ENCODE measurements at regions not wholly inside any gene's neighbourhood (a gene's known extent, or its start where the extent isn't known, plus 50 kb on each side); places are given as distances from the start of the nearest gene placed in this dataset.
A peak's percentile ranks its signal among the peaks of the same experiment; 100 is the strongest.
"Not testable (repeated sequence)": the region's sequence is repeated elsewhere in the genome, so short reads cannot be mapped to it uniquely, and the experiment has no call there.

DNA sequence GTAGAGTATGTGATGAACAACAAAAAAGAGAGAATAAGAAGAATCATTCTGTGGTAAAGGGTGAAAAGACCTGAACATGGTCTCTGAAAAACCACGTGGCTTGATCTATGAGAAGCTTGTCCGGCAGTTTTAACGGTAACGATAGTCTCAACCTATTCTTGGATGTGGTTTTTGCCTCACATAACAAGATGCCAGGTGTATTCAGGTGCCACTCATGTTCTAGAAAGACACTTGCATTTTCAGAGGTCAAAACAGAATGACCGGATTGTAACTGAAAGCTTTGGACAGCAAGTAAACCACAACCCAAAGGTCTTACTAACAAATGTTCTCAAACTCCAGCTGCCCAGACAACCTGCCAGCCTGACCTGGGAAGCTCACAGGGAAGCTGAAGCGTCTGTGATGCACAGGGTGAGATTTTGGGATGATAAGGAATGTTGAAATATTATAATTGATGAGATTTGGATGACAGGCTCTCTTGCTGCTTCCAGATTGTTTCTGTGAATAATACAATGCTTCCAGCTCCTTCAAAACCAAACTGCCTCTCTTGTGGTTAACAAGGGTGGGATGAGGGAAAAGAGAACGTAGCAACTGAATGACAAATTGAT, 137.4 kb upstream of the GRB10 start:
- DNase-seq (ENCODE audit: extremely low read depth, low read depth) = no peak

DNA sequence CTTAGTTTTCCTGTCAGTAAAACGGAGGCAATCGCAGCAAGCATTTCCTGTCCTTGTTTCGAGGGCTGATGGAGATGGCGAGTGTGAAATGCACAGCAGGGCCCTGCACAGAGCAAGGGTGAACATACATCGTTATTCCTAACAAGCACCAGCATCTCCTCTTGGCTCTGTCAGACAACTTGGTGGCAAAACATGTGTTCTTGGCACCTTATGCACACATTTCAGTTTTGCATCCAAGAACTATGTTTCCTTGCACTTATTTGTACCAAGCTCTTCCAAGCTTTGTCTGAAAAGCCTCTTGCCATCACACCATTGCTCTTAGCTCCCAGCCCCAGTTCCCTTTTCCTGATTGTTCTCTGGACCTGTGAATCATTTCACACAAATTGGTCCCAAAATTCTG, 132.9 kb upstream of the GRB10 start:
- DNase-seq (ENCODE audit: extremely low read depth, low read depth) = no peak

DNA sequence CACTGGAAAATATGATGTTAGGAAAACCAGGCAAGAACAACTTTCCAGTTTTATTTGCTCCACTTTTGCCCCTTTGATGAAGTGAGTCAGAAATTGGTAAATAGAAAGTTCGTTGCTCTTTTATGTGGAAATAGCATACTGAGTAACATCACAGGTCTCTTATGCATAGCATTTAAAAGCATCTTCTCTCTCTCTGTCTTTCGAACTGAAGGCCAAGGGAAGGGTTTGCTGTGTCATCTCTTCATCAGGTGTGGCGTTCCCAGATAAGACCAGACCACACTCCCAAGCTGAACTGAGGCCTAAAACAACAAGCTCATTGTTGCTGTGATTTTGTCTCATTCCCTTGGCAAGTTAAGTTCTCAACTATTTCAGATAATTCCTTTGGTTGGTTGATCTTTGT, 131.8 kb upstream of the GRB10 start:
- no peak for DNase-seq (ENCODE audit: extremely low read depth, low read depth)

DNA sequence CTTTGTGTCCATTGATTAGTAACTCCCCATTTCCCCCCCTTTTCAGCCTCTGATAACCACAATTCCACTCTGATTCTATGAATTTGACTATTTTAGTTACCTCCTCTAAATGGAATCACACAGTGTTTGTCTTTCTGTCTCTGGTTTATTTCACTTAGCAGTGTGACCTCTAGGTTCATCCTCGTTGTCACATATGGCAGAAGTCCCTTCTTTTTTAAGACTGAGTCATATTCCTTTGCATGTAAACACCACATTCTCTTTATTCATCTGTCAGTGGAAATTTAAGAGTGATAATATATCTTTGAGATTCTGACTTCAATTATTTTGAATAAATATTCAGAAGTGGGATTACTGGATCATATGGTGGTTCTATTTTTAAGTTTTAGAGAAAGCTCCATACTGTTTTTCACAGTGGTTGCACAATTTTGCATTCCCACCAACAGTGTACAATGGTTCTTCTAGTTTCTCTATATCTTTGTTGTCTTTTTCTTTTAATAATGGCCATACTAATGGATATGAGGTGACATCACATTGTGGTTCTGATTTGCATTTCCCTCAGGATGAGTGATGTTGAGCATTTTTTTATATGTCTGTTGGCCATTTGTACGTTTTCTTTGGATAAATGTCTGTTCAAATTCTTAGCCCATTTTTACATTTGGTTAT, 126.1 kb upstream of the GRB10 start:
- DNase-seq (ENCODE audit: extremely low read depth, low read depth) = no peak

DNA sequence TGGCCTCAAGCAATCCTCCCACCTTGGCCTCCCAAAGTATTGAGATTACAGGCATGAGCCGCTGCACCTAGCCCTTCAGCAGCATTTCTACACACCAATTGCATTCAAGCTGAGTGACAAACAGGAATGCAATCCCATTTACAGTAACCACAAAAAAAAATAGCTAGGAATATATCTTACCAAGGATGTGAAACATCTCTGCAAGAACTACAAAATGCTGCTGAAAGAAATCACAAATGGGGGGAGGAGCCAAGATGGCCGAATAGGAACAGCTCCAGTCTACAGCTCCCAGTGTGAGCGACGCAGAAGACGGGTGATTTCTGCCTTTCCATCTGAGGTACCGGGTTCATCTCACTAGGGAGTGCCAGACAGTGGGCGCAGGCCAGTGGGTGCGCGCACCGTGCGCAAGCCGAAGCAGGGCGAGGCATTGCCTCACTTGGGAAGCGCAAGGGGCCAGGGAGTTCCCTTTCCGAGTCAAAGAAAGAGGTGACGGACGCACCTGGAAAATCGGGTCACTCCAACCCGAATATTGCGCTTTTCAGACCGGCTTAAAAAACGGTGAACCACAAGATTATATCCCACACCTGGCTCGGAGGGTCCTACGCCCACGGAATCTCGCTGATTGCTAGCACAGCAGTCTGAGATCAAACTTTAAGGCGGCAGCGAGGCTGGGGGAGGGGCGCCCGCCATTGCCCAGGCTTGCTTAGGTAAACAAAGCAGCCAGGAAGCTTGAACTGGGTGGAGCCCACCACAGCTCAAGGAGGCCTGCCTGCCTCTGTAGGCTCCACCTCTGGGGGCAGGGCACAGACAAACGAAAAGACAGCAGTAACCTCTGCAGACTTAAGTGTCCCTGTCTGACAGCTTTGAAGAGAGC, 116.1 kb upstream of the GRB10 start:
- not testable (repeated sequence) for DNase-seq (ENCODE audit: extremely low read depth, low read depth)

DNA sequence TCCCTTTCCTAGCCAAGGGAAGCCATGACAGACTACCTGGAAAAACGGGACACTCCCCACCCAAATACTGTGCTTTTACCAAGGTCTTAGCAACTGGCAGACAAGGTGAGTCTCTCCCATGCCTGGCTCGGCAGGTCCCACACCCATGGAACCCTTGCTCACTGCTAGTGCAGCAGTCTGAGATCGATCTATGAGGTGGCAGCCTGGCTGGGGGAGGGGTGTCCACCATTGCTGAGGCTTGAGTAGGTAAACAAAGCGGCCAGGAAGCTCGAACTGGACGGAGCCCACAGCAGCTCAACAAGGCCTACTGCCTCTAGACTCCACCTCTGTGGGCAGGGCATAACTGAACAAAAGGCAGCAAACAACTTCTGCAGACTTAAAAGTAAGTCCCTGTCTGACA, 104.4 kb upstream of the GRB10 start:
- DNase-seq (ENCODE audit: extremely low read depth, low read depth) = not testable (repeated sequence)

DNA sequence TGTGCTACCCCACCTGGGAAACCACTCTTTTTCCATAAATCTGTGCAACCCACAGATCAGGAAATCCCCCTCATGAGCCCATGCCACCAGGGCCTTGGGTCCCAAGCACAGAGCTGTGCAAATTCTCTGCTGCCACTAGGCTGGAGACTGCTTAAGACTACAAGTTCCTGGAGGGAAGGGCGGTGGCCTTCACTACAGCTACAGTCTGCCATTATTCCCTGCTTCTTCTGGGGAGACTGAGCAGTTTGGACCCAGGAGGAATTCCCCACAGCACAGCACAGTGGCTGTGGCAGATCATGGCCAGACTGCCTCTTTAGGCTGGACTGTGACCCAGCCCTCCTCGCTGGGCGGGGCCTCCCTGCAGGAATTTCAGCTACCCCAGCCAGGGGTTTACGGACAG, 89.7 kb upstream of the GRB10 start:
- no peak for DNase-seq (ENCODE audit: extremely low read depth, low read depth)

DNA sequence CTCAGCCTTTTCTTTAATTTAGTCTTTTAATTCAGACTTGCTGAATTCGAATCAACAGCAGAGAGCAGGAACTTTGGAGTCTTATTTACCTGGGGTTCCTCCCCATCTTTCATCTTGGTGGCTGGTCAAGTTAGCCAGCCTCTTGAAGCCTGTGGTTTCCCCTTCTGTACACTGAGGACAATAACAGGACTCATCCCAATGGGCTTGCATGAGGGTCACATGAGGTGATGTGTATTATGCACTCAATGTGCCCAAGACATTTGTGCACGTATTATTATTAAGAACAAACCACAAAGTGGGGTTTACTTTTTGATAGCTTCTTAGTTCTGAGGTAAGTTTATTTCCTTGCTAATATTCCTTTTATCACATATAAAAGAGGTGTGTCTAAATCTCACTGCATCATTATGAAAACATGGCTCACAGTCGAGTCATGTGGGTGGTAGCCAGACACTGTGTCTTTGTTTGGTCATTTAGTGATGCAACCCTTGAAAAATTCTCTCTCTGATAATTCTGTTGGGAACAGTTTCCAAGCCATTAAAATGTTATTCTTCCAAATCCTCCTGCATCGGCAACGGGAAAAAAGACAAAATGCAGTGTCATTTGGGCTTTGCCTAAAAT, 86.5 kb upstream of the GRB10 start:
- peak; percentile 38 for DNase-seq (ENCODE audit: extremely low read depth, low read depth)

DNA sequence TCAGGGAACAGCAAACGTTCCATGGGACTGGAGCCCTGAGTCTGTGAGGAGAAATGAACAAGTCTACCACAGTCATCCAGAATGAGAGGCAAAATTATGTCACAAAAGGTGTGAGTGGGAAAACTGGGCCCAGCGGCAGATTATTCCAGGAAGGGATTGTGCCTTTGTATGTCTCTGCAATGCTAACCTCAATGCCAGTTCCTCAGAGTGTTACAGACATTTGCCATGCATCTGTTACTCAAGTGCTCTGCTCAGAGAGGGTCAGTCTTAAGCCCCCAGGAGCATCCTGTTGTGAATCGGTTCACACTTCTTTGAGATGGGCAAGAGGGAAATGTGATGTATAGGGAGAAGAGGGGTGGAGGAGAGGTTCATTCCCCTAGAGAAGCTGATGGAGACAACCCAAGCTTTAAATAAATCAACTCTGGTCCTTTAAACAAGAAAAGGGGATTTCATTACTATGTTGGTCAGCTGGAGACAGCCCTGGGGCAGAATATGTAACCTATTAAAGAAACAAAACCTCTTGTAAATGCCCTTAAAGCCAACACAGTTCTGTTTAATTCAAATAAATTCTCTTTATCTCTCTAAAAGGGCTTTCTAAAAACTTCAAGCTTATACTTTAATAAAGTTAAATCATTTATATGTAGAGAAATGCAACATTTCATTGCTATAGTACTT, 85.9 kb upstream of the GRB10 start:
- DNase-seq (ENCODE audit: extremely low read depth, low read depth) = no peak

DNA sequence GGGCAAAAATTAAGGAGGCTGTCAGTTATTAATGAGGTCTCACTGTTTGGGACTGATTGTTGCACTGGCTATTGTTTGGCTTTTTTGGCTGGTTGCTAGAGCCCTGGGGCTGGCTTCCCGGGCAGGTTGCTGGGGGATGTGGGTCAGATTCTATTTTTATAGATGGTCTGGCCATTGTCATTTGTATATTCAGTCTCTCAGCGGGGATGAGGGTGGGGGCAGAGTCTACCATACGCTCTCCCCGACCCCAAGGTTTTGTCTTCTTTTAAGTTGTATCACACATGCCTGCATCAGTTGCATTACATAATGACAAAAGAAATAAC, 84.3 kb upstream of the GRB10 start:
- no peak for DNase-seq (ENCODE audit: extremely low read depth, low read depth)

DNA sequence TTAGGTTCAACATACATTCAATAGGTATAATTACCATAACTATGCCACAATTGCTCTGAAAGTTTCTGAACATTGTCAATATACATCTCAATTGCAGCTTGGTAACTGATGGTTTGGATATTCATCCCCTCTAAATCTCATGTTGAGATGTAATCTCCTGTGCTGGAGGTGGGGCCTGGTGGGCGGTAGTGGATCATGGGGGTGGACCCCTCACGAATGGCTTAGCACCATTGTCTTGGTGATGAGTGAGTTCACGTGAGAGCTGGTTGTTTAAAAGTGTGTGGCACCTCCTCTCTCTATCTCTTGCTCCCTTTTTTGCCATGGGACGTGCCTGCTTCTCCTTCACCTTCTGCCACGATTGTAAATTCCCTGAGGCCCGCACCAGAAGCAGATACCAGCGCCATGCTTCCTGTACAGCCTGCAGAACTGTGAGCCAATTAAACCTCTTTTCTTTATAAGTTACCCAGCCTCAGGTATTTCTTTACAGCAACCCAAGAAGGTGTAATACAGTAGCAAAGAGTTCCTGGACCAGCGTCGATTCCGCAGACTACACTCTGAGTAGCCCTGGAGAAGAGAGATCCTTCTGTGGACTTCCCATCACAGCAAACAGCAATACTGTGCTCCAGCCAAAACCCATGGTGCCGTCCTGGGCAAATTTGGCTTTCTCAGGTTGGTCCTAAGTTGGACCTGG, 83.8 kb upstream of the GRB10 start:
- DNase-seq (ENCODE audit: extremely low read depth, low read depth) = no peak

DNA sequence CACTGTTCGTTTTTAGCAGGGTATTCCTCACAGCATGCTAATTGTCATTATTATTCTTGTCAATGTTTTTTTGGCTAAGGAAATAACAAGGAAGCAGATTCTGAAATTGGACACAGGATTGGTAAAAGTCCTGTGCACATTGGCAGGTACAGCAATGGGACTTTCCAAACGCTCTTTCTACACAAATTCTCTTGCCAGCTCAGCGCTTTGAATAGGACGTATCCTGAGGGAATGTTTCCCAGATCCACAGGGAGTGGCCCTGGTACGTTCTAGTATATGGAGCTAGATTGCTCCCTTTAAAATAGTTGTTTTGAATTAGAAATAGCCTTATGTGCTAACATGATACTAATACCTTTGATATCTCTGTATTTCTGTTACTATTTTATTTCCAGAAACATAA, 82.8 kb upstream of the GRB10 start:
- no peak for DNase-seq (ENCODE audit: extremely low read depth, low read depth)

DNA sequence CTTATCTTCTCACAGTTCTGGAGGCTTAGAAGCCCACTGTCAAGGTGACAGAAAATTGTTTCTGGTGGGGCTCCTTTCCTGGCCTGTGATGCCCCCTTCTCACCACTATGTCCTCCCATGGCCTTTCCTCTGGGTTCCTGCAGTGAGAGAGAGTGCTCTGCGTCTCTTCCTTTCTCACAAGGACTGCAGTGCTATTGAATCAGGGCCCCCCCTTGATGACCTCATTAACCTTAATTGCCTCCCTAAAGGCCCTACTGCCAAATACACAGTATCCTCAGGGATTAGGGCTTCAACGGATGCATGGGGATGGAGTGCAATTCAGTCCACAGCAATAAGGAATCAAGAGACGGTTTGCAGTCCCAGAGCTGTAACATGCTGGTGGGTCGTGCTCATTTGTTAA, 82.0 kb upstream of the GRB10 start:
- no peak for DNase-seq (ENCODE audit: extremely low read depth, low read depth)

DNA sequence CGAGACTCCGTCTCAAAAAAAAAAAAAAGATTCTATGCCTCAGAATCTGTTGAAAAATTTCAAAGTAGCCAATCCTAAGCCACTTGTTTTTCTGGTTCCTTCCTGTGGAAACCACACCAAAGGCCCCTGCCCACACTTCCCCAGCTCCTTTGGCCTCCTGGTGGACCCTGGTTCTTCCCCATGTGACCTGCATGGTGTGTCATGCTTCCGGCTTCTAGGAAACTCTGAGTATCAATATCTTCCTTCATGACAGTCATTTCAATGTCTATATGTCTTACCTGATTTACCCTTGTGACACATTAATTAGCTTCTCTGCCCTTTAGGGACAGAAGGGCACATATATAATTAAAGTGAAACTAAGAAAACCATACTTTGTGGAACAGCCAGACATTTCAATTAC, 80.4 kb upstream of the GRB10 start:
- DNase-seq (ENCODE audit: extremely low read depth, low read depth) = no peak

DNA sequence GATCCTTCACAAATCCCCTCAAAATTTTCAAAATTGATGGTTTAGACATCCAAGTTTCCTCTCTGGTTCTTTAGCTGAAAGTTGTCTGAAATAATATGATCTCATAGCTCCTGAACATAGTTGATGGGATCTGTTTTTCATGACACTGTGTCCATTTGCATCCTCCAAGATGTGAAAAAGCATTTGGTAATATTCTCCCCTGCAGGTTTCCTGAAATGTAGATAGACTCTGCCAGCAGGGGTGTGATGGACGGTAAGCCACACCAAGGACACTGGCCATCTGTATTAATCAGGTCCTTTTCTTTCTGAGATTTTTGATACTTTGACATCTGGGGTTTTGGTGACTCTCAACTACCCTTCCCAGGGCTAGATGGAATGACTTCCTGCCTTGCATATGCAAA, 79.6 kb upstream of the GRB10 start:
- no peak for DNase-seq (ENCODE audit: extremely low read depth, low read depth)

DNA sequence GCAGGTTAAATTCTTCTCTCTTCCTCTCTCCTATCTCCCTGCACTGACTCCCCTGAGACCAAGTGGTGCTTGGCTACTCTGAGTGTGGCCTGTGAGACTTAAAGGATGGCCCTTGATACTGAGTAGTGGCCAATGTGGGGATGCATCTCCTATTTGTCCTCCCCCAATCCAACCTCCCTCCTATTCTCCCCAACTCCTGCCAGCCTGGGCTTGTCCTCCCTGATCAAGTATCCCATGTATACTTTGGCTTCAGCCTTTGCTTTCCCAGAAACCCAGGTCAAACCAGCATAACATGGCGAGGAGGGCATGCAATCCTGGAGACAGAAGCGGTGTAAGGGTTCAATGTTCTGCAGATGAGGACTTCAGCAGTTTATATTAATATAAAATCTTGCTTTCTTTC, 77.9 kb upstream of the GRB10 start:
- no peak for DNase-seq (ENCODE audit: extremely low read depth, low read depth)

DNA sequence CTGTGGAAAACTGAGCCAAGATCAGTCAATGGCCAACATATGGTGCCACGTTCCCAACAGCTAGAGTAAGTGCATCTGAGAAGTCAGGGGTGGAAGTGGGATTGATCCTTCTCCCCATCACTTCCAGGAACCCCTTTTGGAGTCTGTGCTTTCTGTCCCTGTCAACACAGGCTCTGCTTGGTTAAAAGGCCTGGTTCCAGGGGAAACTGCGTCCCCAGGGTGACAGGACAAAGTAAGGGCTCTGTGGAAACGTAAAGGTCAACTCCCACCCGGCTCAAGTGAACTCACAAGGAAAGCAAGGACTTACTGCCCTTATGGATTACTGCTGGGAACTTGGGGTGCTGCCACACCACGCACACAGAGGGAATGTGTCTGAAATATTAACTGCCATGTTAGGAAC, 77.5 kb upstream of the GRB10 start:
- DNase-seq (ENCODE audit: extremely low read depth, low read depth) = no peak

DNA sequence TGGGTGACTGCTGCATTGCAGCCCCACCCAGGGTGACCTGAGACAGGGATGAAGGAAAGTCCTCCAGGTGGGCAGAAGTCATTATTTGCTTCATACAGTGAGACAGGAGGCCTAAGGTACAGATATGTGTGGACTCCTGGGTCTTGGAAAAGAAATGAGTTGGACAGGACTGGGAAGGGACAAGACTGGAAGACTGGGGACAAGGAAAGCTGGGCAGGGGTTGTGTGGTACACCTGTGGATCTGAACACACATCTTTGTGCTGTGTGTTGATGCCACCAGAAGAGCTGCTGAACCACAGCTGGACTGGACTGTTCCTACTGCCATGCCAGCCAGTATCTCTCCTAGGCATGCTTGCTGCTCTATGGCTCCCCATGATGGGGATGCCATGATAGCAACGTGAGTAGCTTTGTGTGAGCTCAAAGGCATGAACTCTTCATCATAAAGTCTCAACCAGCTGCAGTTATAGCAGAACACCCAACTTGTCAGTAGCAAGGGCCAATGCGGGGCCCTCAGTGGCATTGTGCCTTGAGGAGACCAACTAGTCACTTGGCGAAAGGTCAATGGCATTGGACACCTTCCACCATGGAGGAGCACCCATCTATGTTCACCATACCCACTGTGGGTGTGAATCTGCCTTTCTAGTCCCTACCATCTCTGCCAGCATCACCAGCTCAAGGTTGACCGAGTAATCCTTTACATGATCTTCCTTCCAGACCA, 76.0 kb upstream of the GRB10 start:
- DNase-seq (ENCODE audit: extremely low read depth, low read depth) = no peak

DNA sequence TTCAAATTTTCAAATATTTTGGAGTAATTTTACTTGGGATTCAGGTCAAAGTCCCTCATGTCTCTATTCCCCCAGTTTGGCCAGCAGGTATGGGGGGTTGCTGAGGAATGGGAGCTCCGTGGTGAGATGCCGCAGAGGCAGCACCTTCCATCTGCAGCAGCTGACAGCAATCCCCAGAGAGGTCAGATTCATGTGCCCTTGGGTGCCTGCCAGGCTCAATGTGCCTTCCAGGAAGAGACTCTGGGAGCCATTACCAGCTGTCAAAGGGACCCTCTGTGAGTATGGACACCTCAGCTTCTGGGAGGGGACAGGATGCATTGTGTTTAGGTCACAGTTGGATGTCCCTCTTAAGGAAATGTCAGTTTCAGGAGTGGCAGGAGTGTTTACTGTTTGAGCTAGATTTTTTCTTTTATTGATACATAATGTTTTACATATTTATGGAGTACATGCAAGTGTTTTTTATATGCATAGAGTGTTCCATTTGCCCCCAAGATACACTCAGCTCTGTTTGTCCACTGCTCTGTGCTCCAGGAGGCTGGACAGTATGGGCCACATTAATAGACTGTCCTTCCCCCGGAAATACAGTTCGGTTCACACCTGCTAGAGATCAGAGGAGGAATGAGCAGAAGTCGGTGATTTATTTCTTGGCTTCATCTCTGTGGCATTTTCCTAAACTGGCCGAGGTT, 75.3 kb upstream of the GRB10 start:
- no peak for DNase-seq (ENCODE audit: extremely low read depth, low read depth)
